ENCODE measurements at regions not wholly inside any gene's neighbourhood (a gene's known extent, or its start where the extent isn't known, plus 50 kb on each side); places are given as distances from the start of the nearest gene placed in this dataset.

DNA sequence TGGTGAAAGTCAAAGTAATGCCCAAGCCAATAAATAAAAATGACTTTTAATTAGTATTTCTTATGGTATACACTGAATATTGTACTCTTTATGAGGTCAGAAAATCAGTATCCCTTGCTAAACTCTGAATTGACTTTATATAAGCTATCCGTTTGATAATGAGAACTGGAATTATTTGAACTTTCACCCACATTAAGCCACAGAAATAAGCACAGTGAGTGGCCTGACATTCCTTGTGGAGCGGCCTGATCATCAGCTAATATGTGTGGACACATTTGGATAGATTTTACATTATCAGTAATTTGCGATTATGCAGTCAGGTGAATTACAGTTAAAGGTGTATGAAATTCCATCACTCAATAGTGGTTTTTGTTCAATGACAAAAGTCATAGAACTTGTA, 136.0 kb upstream of the CBLB start:
- Histone ChIP-seq H3K9me3 (ENCODE audit: severe bottlenecking) (no peaks in the 10 kb centered on the region), H3K36me3 (no peaks in the 10 kb centered on the region), H3K4me3 (ENCODE audit: low read depth, low read length) (no peak overlapping the region), H3K27ac (no peak overlapping the region), H3K27me3 (ENCODE audit: insufficient read depth, low read depth, severe bottlenecking) (no peaks in the 10 kb centered on the region)
- TF ChIP-seq, protein P1, sequence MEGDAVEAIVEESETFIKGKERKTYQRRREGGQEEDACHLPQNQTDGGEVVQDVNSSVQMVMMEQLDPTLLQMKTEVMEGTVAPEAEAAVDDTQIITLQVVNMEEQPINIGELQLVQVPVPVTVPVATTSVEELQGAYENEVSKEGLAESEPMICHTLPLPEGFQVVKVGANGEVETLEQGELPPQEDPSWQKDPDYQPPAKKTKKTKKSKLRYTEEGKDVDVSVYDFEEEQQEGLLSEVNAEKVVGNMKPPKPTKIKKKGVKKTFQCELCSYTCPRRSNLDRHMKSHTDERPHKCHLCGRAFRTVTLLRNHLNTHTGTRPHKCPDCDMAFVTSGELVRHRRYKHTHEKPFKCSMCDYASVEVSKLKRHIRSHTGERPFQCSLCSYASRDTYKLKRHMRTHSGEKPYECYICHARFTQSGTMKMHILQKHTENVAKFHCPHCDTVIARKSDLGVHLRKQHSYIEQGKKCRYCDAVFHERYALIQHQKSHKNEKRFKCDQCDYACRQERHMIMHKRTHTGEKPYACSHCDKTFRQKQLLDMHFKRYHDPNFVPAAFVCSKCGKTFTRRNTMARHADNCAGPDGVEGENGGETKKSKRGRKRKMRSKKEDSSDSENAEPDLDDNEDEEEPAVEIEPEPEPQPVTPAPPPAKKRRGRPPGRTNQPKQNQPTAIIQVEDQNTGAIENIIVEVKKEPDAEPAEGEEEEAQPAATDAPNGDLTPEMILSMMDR (IDR thresholded peaks at IDR 0.05; ENCODE audit: low read depth, low read length), result no peak
- no peak for DNase-seq

DNA sequence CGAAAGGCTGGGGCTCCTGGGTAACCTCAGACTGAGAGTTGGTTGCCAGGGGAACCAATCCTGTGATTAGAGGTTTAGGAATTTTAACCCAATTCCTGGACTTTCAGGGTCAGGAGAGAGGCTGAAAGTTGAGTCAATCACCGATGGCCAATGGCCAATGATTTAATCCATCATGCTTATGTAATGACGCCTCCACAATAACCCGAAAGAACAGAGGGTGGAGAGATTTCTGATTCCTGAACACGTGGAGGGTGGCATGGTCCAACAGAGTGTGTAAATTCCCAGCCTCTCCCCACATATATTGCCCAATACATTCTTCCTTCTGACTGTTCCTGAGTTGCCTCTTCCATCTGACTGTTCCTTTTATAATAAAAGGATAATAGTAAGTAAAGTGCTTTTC, 137.2 kb upstream of the CBLB start:
- Histone ChIP-seq H3K27me3 (ENCODE audit: insufficient read depth, low read depth, severe bottlenecking) (no peaks in the 10 kb centered on the region), H3K27ac (no peak overlapping the region), H3K4me3 (ENCODE audit: low read depth, low read length) (no peak overlapping the region), H3K36me3 (no peaks in the 10 kb centered on the region), H3K9me3 (ENCODE audit: severe bottlenecking) (no peaks in the 10 kb centered on the region)
- no peak for DNase-seq
- TF ChIP-seq, protein P1 (IDR thresholded peaks at IDR 0.05; ENCODE audit: low read depth, low read length), result no peak

DNA sequence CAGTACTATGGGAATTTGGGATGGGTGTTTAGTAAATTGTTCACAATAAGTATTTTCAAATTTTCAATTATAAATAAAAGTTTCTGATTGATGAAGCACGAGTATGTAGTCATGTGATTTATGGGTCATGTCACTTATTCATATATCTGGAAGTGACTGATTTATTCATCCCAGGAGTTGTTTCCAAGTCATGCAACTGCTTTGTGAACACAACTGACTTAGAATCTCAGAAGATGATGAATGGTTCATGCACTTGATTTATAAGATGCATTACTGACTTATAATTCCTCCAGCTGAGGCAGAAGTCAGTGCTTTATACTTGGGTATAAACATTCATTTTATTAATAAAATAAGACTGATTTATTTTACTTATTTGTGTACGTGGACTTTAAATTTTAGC, 137.8 kb upstream of the CBLB start:
- TF ChIP-seq, protein P1 (IDR thresholded peaks at IDR 0.05; ENCODE audit: low read depth, low read length), result no peak
- no peak for DNase-seq
- H3K27ac ChIP-seq, result no peak overlapping the region
- no peaks in the 10 kb centered on the region for H3K36me3 ChIP-seq
- no peak overlapping the region for H3K4me3 ChIP-seq (ENCODE audit: low read depth, low read length)
- no peaks in the 10 kb centered on the region for H3K9me3 ChIP-seq (ENCODE audit: severe bottlenecking)
- no peaks in the 10 kb centered on the region for H3K27me3 ChIP-seq (ENCODE audit: insufficient read depth, low read depth, severe bottlenecking)

DNA sequence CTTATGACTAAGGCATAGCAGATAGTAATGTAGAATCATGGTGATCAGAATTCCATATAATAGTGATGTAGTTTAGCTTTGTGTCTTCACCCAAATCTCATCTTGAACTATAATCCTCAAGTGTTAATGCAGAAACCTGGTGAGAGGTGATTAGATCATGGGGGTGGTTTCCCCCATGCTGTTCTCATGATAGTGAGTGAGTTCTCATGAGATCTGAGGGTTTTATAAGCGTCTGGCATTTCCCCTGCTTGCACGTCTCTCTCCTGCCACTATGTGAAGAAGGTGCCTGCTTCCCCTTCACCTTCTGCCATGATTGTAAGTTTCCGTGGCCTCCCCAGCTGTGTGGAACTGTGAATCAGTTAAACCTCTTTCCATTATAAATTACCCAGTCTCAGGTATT, 138.7 kb upstream of the CBLB start:
- no peaks in the 10 kb centered on the region for H3K9me3 ChIP-seq (ENCODE audit: severe bottlenecking)
- no peak for DNase-seq
- no peak overlapping the region for H3K27ac ChIP-seq
- H3K36me3 ChIP-seq, result no peaks in the 10 kb centered on the region
- TF ChIP-seq, protein P1 (IDR thresholded peaks at IDR 0.05; ENCODE audit: low read depth, low read length), result no peak
- no peaks in the 10 kb centered on the region for H3K27me3 ChIP-seq (ENCODE audit: insufficient read depth, low read depth, severe bottlenecking)
- no peak overlapping the region for H3K4me3 ChIP-seq (ENCODE audit: low read depth, low read length)

DNA sequence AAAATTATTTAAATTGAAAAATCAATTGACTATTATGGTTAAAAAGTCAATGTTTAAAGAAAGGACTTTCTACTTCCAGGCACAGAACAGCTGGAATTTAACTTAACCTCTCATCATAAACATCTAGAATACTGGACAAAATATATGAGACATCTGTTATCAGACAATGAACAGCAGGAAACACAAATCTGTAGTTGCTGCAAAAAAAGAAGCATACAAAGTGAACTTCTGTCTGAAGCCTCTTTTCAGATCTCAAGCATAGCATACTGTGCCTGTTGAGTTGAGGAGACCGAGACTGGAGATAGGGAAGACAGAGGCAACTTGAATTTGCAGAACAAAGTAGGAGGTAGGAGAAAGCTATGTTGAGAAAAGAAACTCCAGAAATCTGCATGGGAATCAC, 140.0 kb upstream of the CBLB start:
- H3K27ac ChIP-seq, result no peak overlapping the region
- H3K9me3 ChIP-seq (ENCODE audit: severe bottlenecking), result no peaks in the 10 kb centered on the region
- H3K27me3 ChIP-seq (ENCODE audit: insufficient read depth, low read depth, severe bottlenecking), result no peaks in the 10 kb centered on the region
- H3K36me3 ChIP-seq, result no peaks in the 10 kb centered on the region
- no peak for DNase-seq
- TF ChIP-seq, protein P1 (IDR thresholded peaks at IDR 0.05; ENCODE audit: low read depth, low read length), result no peak
- no peak overlapping the region for H3K4me3 ChIP-seq (ENCODE audit: low read depth, low read length)

DNA sequence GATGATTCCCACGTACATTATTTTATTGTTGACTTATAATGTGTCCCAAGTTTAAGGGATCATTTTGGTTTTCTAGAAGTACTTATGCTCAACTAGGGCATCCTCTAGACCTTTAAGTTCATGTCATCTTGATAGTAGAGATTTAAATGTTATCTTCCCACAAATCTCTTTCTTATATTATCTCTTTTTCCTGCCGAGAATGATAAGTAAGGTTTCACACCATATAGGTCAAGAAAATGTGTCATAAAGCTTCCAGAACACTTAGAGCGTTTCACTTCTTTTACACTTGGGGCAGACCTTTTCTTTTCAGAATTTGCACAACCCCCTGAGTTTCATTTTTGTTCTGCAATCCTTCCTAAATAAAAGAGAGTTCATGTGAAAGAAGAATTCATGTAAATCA, 142.0 kb upstream of the CBLB start:
- Histone ChIP-seq H3K9me3 (ENCODE audit: severe bottlenecking) (no peaks in the 10 kb centered on the region), H3K36me3 (no peaks in the 10 kb centered on the region), H3K27ac (no peak overlapping the region), H3K4me3 (ENCODE audit: low read depth, low read length) (no peak overlapping the region), H3K27me3 (ENCODE audit: insufficient read depth, low read depth, severe bottlenecking) (no peaks in the 10 kb centered on the region)
- TF ChIP-seq, protein P1 (IDR thresholded peaks at IDR 0.05; ENCODE audit: low read depth, low read length), result no peak
- no peak for DNase-seq
